GM12872 (cell line): ENCODE measurements at regions not wholly inside any gene's neighbourhood (a gene's known extent, or its start where the extent isn't known, plus 50 kb on each side); places are given as distances from the start of the nearest gene placed in this dataset.
A peak's percentile ranks its signal among the peaks of the same experiment; 100 is the strongest.

ENCODE experiments used
- CTCF ChIP-seq: IDR thresholded peaks from 3 replicates; pipeline ENCODE4 v1.5.1; 2011; ENCODE audit warnings: low read depth, mild to moderate bottlenecking, low read length, moderate library complexity; ENCODE audit not compliant: insufficient read depth

- TF ChIP-seq CTCF, result no peak
Observed at GRCh38 chr17:36748272-36748671, 146.9 kb downstream of the MRM1 start.

- no peak for TF ChIP-seq CTCF
Observed at GRCh38 chr17:36749493-36749892, 148.1 kb downstream of the MRM1 start.

GRCh38 chr17:36750316-36750885, 149.0 kb downstream of the MRM1 start:
- TF ChIP-seq CTCF, result no peak

DNA sequence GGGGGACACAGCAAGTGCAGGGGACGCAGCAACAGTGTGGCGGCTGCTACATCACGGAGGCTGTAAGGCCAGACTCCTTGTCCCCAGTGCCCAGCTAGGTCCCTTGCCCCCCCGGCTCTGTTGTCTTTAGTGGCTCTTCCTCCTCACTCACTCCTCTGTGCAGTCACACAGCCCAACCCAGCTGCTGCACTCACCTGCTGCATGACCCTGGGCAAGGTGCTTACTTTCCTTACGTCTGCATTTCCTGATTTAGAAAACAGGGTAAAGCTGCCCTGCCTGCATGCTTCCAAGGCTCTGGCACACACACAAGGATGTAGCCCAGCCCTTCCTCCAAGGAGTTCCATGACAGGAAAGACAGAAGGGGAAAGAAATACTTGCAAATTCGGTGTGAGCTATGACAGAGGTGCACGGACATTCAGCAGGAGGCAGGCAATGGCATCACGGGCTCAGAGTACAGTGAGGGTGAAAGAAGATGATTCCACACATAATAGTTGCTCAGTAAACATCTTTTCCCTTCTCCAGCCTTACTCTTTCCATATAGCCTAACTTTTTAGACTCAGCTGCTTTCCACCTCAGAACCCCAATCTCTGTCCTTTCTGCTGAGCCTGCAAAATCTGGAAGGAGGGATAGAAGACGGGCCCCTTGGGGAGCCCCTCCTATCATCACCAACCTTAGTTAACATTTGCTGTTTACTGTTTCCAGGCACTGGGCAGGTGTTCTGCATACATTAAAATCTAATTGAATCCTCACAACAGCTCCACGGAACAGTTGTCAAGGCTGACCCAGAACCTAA, 150.9 kb downstream of the MRM1 start:
- no peak for TF ChIP-seq CTCF

DNA sequence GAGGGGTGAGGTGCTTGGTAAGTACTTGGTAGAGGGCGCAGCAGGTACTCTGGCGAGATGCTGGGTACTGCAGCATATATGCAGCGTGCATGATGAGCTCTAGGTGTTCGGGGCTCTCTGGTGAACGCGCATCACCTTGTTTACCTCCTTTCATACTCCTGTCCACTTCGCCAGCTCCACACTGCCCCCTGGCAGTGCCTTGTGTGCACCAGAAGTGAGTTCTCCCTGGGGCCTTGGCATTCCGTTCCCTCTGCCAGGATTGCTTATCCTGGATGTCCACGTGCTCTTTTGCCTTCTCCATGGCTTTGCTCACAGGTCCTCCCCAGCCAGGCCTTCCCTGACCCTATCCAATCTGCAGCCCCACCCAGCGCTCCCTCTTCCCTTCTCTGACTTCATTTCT, 154.2 kb downstream of the MRM1 start:
- TF ChIP-seq CTCF, result peak; percentile 71

DNA sequence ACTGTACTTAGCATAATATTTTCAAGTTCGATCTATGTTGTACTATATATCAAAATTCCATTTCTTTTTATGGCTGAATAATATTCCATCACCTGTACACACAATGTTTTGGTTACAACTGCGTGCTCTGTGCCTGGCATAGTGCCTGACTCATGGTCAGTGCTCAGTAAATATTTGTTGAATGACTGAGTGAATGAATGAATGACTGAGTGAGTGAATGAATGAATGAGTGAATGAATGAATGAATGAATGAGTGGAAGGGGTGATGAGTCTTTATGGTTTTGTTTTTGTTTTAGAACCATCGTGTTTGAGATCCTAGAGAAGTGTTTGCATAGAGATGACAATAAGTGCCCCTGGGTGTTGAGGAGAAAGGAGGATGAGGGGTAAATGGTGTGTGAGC, 155.3 kb downstream of the MRM1 start:
- TF ChIP-seq CTCF, result no peak

- TF ChIP-seq CTCF, result no peak
Observed at GRCh38 chr17:36760425-36760824, 159.0 kb downstream of the MRM1 start.
